ENCODE measurements at regions not wholly inside any gene's neighbourhood (a gene's known extent, or its start where the extent isn't known, plus 50 kb on each side); places are given as distances from the start of the nearest gene placed in this dataset.

GRCh38 chr5:71899865-71900342, 180.8 kb downstream of the CARTPT start:
- TF ChIP-seq CTCF (IDR thresholded peaks at IDR 0.05) (no peak), POLR2A (IDR thresholded peaks at IDR 0.05) (no peak), EP300 (IDR thresholded peaks at IDR 0.05) (no peak)

Data from suprapubic skin (tissue), 3 donors.